Fibroblast of pulmonary artery (primary cell): ENCODE measurements at regions not wholly inside any gene's neighbourhood (a gene's known extent, or its start where the extent isn't known, plus 50 kb on each side); places are given as distances from the start of the nearest gene placed in this dataset.

ENCODE experiments used
- DNase-seq: peaks from one replicate; pipeline ENCODE4 v3.0.0-alpha.2; 2010; ENCODE audit warnings: low read depth
- H3K4me3 ChIP-seq: replicated peaks from 2 replicates; pipeline ENCODE4 v1.5.1; 2011; ENCODE audit warnings: low read depth, mild to moderate bottlenecking, control low read depth, low read length, moderate library complexity
- TF ChIP-seq, protein P1 (sequence below): IDR thresholded peaks from 2 replicates; pipeline ENCODE4 v1.5.1; 2011; ENCODE audit warnings: mild to moderate bottlenecking, control low read depth, low read length, inconsistent platforms; ENCODE audit errors: missing control alignments

DNA sequence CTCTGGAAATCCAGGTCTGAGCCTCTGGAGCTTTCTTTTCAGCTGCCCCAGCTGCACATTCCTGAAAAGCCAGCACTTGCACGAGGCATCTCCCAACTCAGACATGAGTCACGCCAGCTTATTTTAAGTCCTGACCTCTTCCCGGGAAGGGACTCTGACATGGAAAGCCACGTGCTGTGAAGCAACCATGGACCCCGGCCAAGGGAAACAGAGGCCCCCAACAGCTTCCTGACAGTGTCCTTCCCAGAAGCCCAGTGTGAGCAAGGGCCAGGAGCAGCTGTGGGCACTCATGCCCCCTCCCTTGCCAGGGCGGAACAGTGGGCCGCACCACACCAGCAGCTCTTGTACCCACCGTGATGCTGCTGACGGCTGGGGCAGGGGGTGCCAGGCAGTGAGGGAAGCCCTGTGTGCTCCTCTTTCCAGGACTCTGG is 118.8 kb upstream of the CADM1 start:
- peak; percentile 59 for DNase-seq
- TF ChIP-seq, protein P1, sequence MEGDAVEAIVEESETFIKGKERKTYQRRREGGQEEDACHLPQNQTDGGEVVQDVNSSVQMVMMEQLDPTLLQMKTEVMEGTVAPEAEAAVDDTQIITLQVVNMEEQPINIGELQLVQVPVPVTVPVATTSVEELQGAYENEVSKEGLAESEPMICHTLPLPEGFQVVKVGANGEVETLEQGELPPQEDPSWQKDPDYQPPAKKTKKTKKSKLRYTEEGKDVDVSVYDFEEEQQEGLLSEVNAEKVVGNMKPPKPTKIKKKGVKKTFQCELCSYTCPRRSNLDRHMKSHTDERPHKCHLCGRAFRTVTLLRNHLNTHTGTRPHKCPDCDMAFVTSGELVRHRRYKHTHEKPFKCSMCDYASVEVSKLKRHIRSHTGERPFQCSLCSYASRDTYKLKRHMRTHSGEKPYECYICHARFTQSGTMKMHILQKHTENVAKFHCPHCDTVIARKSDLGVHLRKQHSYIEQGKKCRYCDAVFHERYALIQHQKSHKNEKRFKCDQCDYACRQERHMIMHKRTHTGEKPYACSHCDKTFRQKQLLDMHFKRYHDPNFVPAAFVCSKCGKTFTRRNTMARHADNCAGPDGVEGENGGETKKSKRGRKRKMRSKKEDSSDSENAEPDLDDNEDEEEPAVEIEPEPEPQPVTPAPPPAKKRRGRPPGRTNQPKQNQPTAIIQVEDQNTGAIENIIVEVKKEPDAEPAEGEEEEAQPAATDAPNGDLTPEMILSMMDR = no peak
- no peak overlapping the region for H3K4me3 ChIP-seq

DNA sequence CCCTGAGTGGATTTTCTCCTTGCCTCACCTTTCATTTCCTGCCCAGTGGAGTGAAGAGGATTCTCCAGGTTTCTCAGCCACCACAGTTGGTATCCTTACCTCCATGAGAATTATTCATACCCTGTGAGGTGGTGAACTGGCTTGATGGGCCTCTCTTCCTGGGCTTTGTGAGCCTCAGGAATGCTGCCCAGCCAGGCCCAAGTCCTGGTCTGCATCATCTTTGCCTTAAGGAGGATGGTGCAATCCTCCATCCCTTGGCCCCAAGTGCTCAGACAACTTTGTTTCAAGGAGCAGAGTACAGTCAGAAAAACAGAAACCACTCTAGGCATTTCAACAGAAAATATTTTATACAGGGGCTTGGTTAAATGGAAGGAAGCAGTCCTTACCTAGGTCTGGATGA is 114.2 kb upstream of the CADM1 start:
- TF ChIP-seq, protein P1 = no peak
- DNase-seq = no peak
- no peak overlapping the region for H3K4me3 ChIP-seq

DNA sequence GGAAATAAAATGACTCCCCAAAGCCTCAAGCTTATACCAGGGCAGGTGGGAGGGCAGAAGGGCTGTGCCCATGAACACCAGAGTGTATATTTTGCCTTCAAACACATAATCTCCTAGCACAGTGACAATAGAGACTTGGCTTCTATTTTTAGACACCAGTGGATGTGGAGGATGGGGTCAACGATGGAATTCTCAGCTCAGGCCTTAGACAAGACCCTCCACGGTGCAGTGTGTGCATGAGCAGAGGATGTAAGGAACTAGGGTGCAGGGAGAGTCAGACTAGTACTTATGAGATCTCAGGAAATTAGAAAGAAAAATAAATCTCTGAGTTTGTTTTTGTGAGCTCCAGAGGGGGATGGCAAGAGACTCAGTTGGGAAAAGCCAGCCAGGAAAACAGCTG is 113.6 kb upstream of the CADM1 start:
- H3K4me3 ChIP-seq = no peak overlapping the region
- no peak for DNase-seq
- TF ChIP-seq, protein P1 = no peak

DNA sequence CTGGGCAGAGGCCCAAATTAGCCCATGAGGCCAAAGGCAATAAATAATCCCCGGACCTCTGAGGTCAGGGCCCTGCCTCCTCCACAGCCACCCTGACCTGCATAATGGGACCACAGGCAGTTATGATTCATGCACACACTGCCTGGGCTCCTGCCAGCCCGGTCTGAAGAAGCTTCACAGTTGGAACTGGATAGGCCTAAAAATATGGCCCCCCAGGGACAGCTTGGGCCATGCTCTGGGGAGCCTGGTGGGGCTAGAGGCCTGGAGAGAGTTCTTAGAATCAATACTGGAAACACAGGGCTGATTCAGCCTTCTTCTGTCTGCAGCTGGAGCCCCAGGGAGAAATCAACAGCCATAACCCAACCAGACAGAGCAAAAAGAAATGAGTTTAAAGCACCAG is 112.8 kb upstream of the CADM1 start:
- TF ChIP-seq, protein P1 = no peak

DNA sequence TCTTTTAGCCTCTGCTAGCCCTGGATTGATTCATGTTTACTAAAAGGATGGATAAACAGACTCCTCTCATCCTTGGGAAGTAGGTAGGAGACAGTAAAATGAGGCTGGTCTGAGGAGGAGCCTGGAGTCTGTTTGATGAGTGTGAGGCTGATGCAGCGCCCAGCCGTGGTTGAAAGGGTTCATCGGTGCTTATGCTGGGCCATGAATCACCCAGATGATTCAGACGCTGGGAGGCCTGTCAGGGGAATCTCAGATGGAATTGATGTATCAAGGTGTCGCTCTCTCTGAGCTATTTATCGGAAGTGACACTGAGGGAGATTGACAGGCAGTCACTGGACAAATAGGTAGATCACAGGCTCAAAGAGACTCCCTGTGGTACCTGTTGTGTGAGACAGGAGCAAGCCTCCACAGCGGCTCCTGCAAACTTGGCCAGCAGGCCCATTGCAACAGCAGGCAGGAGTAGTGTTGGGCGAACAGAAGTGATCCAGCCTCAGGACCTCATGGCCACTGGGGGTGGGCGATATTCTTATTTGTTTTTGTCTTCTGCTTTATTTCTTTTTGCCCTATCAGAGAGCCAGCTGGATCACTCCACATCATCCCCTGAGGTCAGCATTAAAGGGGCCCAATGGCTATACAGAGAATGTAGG is 109.9 kb upstream of the CADM1 start:
- TF ChIP-seq, protein P1 = no peak
- no peak overlapping the region for H3K4me3 ChIP-seq
- DNase-seq = no peak

More for the DNA sequence above, 112.8 kb upstream of the CADM1 start:
- no peak for DNase-seq
- no peak overlapping the region for H3K4me3 ChIP-seq

DNA sequence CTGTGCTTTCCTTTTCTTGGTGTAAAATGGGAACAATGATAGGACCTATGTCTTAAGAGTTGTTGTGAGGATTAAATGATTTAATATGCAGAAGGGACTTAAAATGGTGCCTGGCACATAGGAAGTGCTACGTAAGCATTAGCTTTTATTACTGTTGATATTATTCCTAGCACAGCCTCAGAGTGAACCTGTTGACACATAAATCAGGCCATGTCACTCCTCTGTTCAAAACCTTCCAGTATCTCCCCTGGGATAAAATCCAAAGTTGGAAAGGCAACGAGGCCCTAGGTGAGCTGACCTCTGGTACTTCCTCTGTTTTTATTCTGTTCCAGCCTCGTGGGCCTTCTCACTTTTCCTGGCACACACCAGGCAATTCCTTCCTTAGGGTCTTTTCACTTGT is 108.8 kb upstream of the CADM1 start:
- DNase-seq = no peak
- H3K4me3 ChIP-seq = no peak overlapping the region
- TF ChIP-seq, protein P1 = no peak
